Heart left ventricle (tissue), 13 donors: ENCODE measurements at regions not wholly inside any gene's neighbourhood (a gene's known extent, or its start where the extent isn't known, plus 50 kb on each side); places are given as distances from the start of the nearest gene placed in this dataset.

Experiments used
- POLR2A ChIP-seq, 2 donors: fragments of 450-650 bp; IDR thresholded peaks; one replicate each; pipeline ENCODE4 v1.6.1; 2017; ENCODE audit warnings: antibody characterized with exemption in 2 of 2, mild to moderate bottlenecking in 2 of 2, moderate library complexity in 2 of 2
- TF ChIP-seq, protein P1 (sequence below), 12 donors: fragments of 200-600 bp; sonication (generic) in 4 of 12; IDR thresholded peaks; one replicate each; pipeline versions ENCODE4 v1.5.0 to v1.8.0; 2018 to 2022; ENCODE audit warnings: antibody characterized with exemption in 12 of 12, mild to moderate bottlenecking in 5 of 12
- donor health status: ischemic (EF 13 %, LVEDD 7.1; RV severe dilation, severe dysfunction).
- donor health status: DM: no; HTN: yes; CAD: no.
- donor health status: DM: no; HTN: no; CAD: no.
- donor health status: ischemic (EF 25% LVEDD 6.9; RV normal size, moderate dysfunction).
- donor health status: ischemic (EF 25% LVEDD 5.7; RV mildly dilated, moderate dysfunction).
- donor health status: ischemic (EF 35%, LVEDD 5.7; RV mildly dilated, moderate dysfunction).
- donor health status: nonischemic (EF 11% LVEDD 7.7; RV severe dilation, severe dysfunction).
- donor health status: DM: yes; HTN: yes; CAD: no.
- donor health status: PGD.
- donor health status: ischemic (EF 29% LVEDD 5.4; RV normal size, mild dysfunction).
- donor health status: nonischemic (EF 23%, LVEDD 6.1; RV moderate dilation, normal function).

DNA sequence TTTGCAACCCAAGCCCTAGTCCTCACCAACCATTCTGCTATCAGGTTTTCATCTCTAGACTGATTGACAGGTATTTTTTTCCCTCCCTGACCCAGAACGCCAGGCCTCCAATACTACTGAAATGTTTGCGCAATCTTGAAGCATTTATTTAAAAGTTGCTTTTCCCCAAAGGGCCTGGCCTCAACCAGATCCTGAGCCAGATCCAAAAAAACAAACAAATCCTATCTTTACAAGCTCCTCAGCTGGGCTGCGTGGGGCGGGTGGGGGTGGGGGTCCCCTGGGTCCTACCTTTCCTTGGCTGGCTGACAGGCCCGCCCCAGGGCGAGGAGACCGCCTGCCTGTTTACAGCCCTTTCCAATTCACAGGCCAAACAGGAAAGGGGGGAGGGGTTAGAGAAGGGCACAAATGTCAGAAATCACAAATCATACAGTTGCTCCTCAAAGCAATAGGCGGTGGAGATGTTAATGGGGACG, 98.8 kb downstream of the FOXD2 start:
- no peak for TF ChIP-seq POLR2A (IDR thresholded peaks at IDR 0.05)
- TF ChIP-seq, protein P1, sequence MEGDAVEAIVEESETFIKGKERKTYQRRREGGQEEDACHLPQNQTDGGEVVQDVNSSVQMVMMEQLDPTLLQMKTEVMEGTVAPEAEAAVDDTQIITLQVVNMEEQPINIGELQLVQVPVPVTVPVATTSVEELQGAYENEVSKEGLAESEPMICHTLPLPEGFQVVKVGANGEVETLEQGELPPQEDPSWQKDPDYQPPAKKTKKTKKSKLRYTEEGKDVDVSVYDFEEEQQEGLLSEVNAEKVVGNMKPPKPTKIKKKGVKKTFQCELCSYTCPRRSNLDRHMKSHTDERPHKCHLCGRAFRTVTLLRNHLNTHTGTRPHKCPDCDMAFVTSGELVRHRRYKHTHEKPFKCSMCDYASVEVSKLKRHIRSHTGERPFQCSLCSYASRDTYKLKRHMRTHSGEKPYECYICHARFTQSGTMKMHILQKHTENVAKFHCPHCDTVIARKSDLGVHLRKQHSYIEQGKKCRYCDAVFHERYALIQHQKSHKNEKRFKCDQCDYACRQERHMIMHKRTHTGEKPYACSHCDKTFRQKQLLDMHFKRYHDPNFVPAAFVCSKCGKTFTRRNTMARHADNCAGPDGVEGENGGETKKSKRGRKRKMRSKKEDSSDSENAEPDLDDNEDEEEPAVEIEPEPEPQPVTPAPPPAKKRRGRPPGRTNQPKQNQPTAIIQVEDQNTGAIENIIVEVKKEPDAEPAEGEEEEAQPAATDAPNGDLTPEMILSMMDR (IDR thresholded peaks at IDR 0.05), result no peak
